Liver (tissue), 3 donors: ENCODE measurements at regions not wholly inside any gene's neighbourhood (a gene's known extent, or its start where the extent isn't known, plus 50 kb on each side); places are given as distances from the start of the nearest gene placed in this dataset.

Experiments
- FOXA2 ChIP-seq: IDR thresholded peaks from 2 replicates; pipeline ENCODE4 v1.6.1; 2016; ENCODE audit warnings: antibody characterized with exemption
- GABPA ChIP-seq, 2 donors: IDR thresholded peaks in 1 of 2; conservative IDR thresholded peaks in 1 of 2; 2 replicates each; pipeline ENCODE4 v1.6.1; 2016; ENCODE audit warnings: antibody characterized with exemption in 2 of 2, mild to moderate bottlenecking in 1 of 2, moderate library complexity in 1 of 2
- JUND ChIP-seq, 2 donors: IDR thresholded peaks; 2 replicates each; pipeline ENCODE4 v1.6.1; 2016; ENCODE audit warnings: antibody characterized with exemption in 2 of 2
- RAD21 ChIP-seq, 2 donors: IDR thresholded peaks; 2 replicates each; pipeline ENCODE4 v1.6.1; 2016; ENCODE audit warnings: antibody characterized with exemption in 2 of 2, mild to moderate bottlenecking in 2 of 2
- REST ChIP-seq: IDR thresholded peaks from 2 replicates; pipeline ENCODE4 v1.6.1; 2016; ENCODE audit warnings: antibody characterized with exemption, mild to moderate bottlenecking
- RXRA ChIP-seq, 2 donors: IDR thresholded peaks; 2 replicates each; pipeline ENCODE4 v1.6.1; 2017 to 2018; ENCODE audit warnings: antibody characterized with exemption in 2 of 2, mild to moderate bottlenecking in 1 of 2
- YY1 ChIP-seq: IDR thresholded peaks from 2 replicates; pipeline ENCODE4 v1.6.1; 2016; ENCODE audit warnings: antibody characterized with exemption, mild to moderate bottlenecking
- TF ChIP-seq, protein P1 (sequence below): fragments of 150-350 bp; IDR thresholded peaks from 2 replicates; pipeline ENCODE4 v1.5.1; 2017; ENCODE audit warnings: improper control_type of control experiment, low read depth, low read length; ENCODE audit not compliant: missing input control
- TF ChIP-seq, protein P2 (sequence below): IDR thresholded peaks from 2 replicates; pipeline ENCODE4 v1.6.1; 2016; ENCODE audit warnings: antibody characterized with exemption
- donor health status: healthy.
- donor health status: healthy.

- TF ChIP-seq GABPA (IDR thresholded peaks at IDR 0.05 in 1 of 2, conservative IDR thresholded peaks at IDR 0.05 in 1 of 2) (no peak), YY1 (no peak), RAD21 (IDR thresholded peaks at IDR 0.05) (no peak), REST (no peak), FOXA2 (no peak), RXRA (IDR thresholded peaks at IDR 0.05) (no peak), JUND (IDR thresholded peaks at IDR 0.05) (no peak)
- TF ChIP-seq, protein P1, sequence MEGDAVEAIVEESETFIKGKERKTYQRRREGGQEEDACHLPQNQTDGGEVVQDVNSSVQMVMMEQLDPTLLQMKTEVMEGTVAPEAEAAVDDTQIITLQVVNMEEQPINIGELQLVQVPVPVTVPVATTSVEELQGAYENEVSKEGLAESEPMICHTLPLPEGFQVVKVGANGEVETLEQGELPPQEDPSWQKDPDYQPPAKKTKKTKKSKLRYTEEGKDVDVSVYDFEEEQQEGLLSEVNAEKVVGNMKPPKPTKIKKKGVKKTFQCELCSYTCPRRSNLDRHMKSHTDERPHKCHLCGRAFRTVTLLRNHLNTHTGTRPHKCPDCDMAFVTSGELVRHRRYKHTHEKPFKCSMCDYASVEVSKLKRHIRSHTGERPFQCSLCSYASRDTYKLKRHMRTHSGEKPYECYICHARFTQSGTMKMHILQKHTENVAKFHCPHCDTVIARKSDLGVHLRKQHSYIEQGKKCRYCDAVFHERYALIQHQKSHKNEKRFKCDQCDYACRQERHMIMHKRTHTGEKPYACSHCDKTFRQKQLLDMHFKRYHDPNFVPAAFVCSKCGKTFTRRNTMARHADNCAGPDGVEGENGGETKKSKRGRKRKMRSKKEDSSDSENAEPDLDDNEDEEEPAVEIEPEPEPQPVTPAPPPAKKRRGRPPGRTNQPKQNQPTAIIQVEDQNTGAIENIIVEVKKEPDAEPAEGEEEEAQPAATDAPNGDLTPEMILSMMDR = no peak
- TF ChIP-seq, protein P2, sequence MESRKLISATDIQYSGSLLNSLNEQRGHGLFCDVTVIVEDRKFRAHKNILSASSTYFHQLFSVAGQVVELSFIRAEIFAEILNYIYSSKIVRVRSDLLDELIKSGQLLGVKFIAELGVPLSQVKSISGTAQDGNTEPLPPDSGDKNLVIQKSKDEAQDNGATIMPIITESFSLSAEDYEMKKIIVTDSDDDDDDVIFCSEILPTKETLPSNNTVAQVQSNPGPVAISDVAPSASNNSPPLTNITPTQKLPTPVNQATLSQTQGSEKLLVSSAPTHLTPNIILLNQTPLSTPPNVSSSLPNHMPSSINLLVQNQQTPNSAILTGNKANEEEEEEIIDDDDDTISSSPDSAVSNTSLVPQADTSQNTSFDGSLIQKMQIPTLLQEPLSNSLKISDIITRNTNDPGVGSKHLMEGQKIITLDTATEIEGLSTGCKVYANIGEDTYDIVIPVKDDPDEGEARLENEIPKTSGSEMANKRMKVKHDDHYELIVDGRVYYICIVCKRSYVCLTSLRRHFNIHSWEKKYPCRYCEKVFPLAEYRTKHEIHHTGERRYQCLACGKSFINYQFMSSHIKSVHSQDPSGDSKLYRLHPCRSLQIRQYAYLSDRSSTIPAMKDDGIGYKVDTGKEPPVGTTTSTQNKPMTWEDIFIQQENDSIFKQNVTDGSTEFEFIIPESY = no peak
These were observed 151.3 kb upstream of the ZBED5 start for GRCh38 chr11:11009179-11009578.
